Suprapubic skin (tissue), 4 donors: ENCODE measurements at regions not wholly inside any gene's neighbourhood (a gene's known extent, or its start where the extent isn't known, plus 50 kb on each side); places are given as distances from the start of the nearest gene placed in this dataset.
A peak's percentile ranks its signal among the peaks of the same experiment; 100 is the strongest.
"Not testable (repeated sequence)": the region's sequence is repeated elsewhere in the genome, so short reads cannot be mapped to it uniquely, and the experiment has no call there.

ENCODE experiments used
- DNase-seq, 2 donors: peaks; one replicate each; pipeline ENCODE4 v3.0.0-alpha.2; 2019; ENCODE audit warnings: low spot score in 2 of 2
- H3K27ac ChIP-seq: fragments of 200-600 bp; sonication (generic); one replicate; pipeline ENCODE4 v1.5.1; 2019
- H3K27me3 ChIP-seq: fragments of 200-600 bp; sonication (generic); one replicate; pipeline ENCODE4 v1.5.1; 2019
- H3K36me3 ChIP-seq: fragments of 200-600 bp; sonication (generic); one replicate; pipeline ENCODE4 v1.5.1; 2019
- H3K4me1 ChIP-seq: fragments of 200-600 bp; sonication (generic); one replicate; pipeline ENCODE4 v1.5.1; 2019
- H3K4me3 ChIP-seq: fragments of 200-600 bp; sonication (generic); one replicate; pipeline ENCODE4 v1.5.1; 2019; ENCODE audit warnings: mild to moderate bottlenecking
- H3K9me3 ChIP-seq: fragments of 200-600 bp; sonication (generic); one replicate; pipeline ENCODE4 v1.5.1; 2019
- EP300 ChIP-seq: sonication (generic); formaldehyde crosslinking; IDR thresholded peaks from one replicate; pipeline ENCODE4 v1.6.1; 2017; ENCODE audit warnings: antibody characterized with exemption
- POLR2A ChIP-seq, 2 donors: fragments of 450-650 bp; IDR thresholded peaks; one replicate each; pipeline ENCODE4 v1.6.1; 2017; ENCODE audit warnings: antibody characterized with exemption in 2 of 2, mild to moderate bottlenecking in 2 of 2, moderate library complexity in 2 of 2
- POLR2AphosphoS5 ChIP-seq, 3 donors: sonication (generic); formaldehyde crosslinking; IDR thresholded peaks; one replicate each; pipeline ENCODE4 v1.6.1; 2017; ENCODE audit warnings: antibody characterized with exemption in 3 of 3
- WGBS: methylation state at CpG from one replicate; pipeline ENCODE4 v1.1.5; 2018; 5-methylcytosine and 5-hydroxymethylcytosine counted together
- TF ChIP-seq, protein P1 (sequence below), 2 donors: fragments of 200-600 bp in 1 of 2; fragments of 450-650 bp in 1 of 2; sonication (generic) in 1 of 2; IDR thresholded peaks; one replicate each; pipeline ENCODE4 v1.5.1; 2016 to 2019; ENCODE audit warnings: antibody characterized with exemption in 2 of 2, mild to moderate bottlenecking in 1 of 2, moderate library complexity in 1 of 2

DNA sequence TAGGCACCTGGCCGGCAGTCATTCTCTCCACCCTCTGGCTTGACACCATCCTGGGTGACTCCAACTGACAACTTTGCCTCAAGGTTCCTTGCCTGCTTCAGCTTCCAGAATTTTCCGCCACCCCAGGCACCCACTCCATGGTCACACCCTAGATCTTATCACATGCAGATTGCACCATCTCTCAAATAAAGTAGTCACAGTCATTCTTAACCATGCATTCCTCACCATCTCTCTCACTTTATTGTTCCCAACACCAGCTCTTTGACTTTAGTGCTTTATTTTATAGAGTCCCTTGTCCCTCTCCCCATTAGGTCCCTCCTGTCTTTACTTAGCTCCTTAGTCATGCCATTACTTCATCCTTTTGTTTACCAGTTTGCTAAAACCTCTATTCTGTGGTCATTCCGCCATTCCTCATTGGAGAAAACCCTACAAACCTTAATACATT, 351.7 kb downstream of the SPRY2 start:
- no peak overlapping the region for H3K27ac ChIP-seq
- H3K27me3 ChIP-seq: no peaks in the 10 kb centered on the region
- H3K4me1 ChIP-seq: peaks cover 5% of the 10 kb centered on the region
- no peak overlapping the region for H3K4me3 ChIP-seq
- TF ChIP-seq POLR2A (IDR thresholded peaks at IDR 0.05) (no peak), EP300 (no peak), POLR2AphosphoS5 (IDR thresholded peaks at IDR 0.05) (no peak)
- TF ChIP-seq, protein P1, sequence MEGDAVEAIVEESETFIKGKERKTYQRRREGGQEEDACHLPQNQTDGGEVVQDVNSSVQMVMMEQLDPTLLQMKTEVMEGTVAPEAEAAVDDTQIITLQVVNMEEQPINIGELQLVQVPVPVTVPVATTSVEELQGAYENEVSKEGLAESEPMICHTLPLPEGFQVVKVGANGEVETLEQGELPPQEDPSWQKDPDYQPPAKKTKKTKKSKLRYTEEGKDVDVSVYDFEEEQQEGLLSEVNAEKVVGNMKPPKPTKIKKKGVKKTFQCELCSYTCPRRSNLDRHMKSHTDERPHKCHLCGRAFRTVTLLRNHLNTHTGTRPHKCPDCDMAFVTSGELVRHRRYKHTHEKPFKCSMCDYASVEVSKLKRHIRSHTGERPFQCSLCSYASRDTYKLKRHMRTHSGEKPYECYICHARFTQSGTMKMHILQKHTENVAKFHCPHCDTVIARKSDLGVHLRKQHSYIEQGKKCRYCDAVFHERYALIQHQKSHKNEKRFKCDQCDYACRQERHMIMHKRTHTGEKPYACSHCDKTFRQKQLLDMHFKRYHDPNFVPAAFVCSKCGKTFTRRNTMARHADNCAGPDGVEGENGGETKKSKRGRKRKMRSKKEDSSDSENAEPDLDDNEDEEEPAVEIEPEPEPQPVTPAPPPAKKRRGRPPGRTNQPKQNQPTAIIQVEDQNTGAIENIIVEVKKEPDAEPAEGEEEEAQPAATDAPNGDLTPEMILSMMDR (IDR thresholded peaks at IDR 0.05): no peak
- WGBS: 64% methylated on average over 3 of the region's 3 CpGs
- no peaks in the 10 kb centered on the region for H3K9me3 ChIP-seq
- DNase-seq: no peak
- no peaks in the 10 kb centered on the region for H3K36me3 ChIP-seq

DNA sequence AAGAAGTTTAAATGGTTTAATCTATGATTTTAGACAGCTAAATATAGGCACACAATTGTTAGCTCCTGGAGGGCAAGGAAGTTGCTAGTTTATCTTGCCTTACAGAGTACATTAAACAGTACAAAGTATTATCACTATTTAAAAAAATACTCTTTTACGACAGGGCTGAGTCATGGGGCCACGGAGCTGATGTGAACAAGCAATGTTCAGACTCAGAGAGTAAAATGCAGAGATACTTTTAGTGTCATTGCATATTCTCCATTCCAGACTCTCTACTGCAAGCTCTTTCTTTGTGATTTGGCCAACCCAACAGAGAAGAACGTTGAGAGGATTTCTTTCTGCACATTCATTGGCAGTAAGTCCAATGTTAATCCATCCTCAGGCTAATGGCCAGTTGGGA, 352.4 kb downstream of the SPRY2 start:
- H3K36me3 ChIP-seq: no peaks in the 10 kb centered on the region
- H3K27ac ChIP-seq: no peak overlapping the region
- H3K4me1 ChIP-seq: peaks cover 5% of the 10 kb centered on the region
- no peaks in the 10 kb centered on the region for H3K27me3 ChIP-seq
- DNase-seq: no peak
- 38% methylated on average over 3 of the region's 3 CpGs for WGBS
- H3K4me3 ChIP-seq: no peak overlapping the region
- H3K9me3 ChIP-seq: no peaks in the 10 kb centered on the region
- TF ChIP-seq, protein P1 (IDR thresholded peaks at IDR 0.05): no peak
- no peak for TF ChIP-seq EP300
- no peak for TF ChIP-seq POLR2A (IDR thresholded peaks at IDR 0.05)
- TF ChIP-seq POLR2AphosphoS5 (IDR thresholded peaks at IDR 0.05): no peak

DNA sequence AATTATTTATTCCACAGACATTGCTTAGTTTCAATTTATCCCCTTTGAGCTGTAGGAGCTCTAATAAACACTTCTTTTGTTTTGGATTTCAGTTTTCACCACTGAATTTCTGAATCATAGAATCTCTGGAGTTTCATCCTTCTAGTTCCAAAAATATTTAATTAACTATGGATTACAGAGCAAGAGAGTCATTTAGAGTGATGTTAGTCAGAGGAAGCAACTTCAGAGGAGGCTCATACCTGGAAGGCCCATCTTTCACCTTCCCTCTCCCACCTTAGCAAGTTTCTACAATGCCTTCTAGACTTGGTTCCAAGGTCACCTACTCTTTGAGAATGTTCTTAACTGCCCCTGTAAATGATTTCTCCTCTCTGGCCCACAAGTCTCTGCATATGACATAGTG, 353.2 kb downstream of the SPRY2 start:
- Histone ChIP-seq H3K9me3 (no peaks in the 10 kb centered on the region), H3K27ac (peak overlapping the region; percentile 45), H3K27me3 (no peaks in the 10 kb centered on the region), H3K4me1 (peaks cover 5% of the 10 kb centered on the region), H3K4me3 (no peak overlapping the region), H3K36me3 (no peaks in the 10 kb centered on the region)
- TF ChIP-seq POLR2AphosphoS5 (IDR thresholded peaks at IDR 0.05): no peak
- TF ChIP-seq POLR2A (IDR thresholded peaks at IDR 0.05): no peak
- TF ChIP-seq, protein P1 (IDR thresholded peaks at IDR 0.05): no peak
- no peak for TF ChIP-seq EP300
- DNase-seq: no peak

DNA sequence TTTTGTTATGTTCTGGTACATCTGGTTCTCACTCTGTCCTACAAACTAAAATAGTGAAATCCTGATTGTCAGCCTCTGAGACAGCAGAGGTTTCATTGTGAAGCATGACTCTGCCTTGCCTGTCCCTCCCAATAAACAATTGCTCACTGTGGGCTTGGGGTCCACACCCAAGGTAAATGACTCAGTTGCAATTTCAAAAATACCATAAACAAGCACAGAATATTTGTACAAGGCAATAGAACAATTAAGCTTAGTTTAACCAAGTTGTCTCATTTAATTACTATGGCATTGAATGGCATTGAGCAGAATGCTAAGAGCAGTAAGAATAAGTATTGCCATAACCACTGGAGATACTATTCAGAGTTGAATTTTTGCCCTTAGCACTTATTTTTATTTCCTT, 353.6 kb downstream of the SPRY2 start:
- no peaks in the 10 kb centered on the region for H3K27me3 ChIP-seq
- TF ChIP-seq EP300 (no peak), POLR2AphosphoS5 (IDR thresholded peaks at IDR 0.05) (no peak), POLR2A (IDR thresholded peaks at IDR 0.05) (no peak)
- TF ChIP-seq, protein P1 (IDR thresholded peaks at IDR 0.05): no peak
- H3K4me1 ChIP-seq: peaks cover 5% of the 10 kb centered on the region
- no peak for DNase-seq
- peak overlapping the region; percentile 70 for H3K27ac ChIP-seq
- H3K36me3 ChIP-seq: no peaks in the 10 kb centered on the region
- H3K9me3 ChIP-seq: no peaks in the 10 kb centered on the region
- no peak overlapping the region for H3K4me3 ChIP-seq

DNA sequence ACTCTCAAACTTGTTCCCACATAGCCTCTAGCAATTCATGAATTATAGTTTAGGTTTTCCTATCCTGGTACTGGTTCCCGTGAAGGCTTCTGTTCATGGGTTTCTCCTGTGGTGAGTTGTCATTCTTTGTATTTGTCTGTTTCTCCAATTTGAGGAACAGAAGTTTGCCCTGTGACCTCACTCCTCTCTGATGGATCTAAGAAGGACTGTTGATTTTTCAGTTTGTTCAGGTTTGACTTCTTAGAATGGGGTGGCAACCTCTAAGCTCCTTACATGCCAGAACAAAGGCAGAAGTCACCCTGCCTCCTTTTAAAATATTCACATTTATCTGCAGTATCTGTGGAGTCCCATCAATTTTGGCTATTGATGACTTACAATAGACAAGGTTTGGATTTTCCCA, 354.0 kb downstream of the SPRY2 start:
- peak overlapping the region; percentile 70 for H3K27ac ChIP-seq
- no peaks in the 10 kb centered on the region for H3K9me3 ChIP-seq
- no peaks in the 10 kb centered on the region for H3K27me3 ChIP-seq
- H3K4me3 ChIP-seq: no peak overlapping the region
- TF ChIP-seq POLR2A (IDR thresholded peaks at IDR 0.05) (no peak), POLR2AphosphoS5 (IDR thresholded peaks at IDR 0.05) (no peak), EP300 (no peak)
- TF ChIP-seq, protein P1 (IDR thresholded peaks at IDR 0.05): no peak
- H3K4me1 ChIP-seq: peaks cover 5% of the 10 kb centered on the region
- no peak for DNase-seq
- no peaks in the 10 kb centered on the region for H3K36me3 ChIP-seq
- WGBS: 84% methylated on average over 1 of the region's 1 CpG

DNA sequence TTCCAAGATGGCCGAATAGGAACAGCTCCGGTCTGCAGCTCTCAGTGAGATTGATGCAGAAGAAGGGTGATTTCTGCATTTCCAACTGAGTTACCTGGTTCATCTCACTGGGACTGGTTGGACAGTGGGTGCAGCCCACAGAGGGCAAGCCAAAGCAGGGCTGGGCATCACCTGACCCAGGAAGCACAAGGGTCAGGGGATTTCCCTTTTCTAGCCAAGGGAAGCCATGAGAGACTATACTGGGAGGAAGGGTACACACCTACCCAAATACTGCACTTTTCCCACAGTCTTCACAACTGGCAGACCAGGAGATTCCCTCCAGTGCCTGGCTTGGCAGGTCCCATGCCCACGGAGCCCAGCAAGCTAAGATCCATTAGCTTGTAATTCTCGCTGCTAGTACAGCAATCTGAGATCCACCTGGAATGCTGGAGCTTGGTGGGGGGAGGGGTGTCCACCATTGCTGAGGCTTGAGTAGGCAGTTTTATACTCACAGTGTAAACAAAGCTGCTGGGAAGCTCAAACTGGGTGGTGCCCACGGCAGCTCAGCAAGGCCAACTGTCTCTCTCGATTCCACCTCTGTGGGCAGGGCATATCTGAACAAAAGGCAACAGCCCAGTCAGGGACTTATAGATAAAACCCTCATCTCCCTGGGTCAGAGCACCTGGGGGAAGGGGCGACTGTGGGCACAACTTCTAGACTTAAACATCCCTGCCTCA, 365.8 kb downstream of the SPRY2 start:
- H3K27ac ChIP-seq, DNase-seq, H3K27me3 ChIP-seq, H3K4me3 ChIP-seq, H3K4me1 ChIP-seq, H3K9me3 ChIP-seq, H3K36me3 ChIP-seq: not testable (repeated sequence)
- 100% methylated on average over 3 of the region's 7 CpGs for WGBS
